GM23248 (cell line): ENCODE measurements at regions not wholly inside any gene's neighbourhood (a gene's known extent, or its start where the extent isn't known, plus 50 kb on each side); places are given as distances from the start of the nearest gene placed in this dataset.

Experiments used
- DNase-seq: peaks from one replicate; pipeline ENCODE4 v3.0.0-alpha.2; 2015
- H2AFZ ChIP-seq: fragments of 200-600 bp; sonication (generic); 2 replicates; pipeline ENCODE4 v1.6.1; 2016; ENCODE audit warnings: antibody characterized with exemption
- H3F3A ChIP-seq: fragments of 200-600 bp; sonication (generic); 2 replicates; pipeline ENCODE4 v1.6.1; 2016; ENCODE audit warnings: mild to moderate bottlenecking, antibody characterized with exemption, mixed run types; ENCODE audit not compliant: insufficient read depth
- H3K27ac ChIP-seq: fragments of 200-600 bp; sonication (generic); 2 replicates; pipeline ENCODE4 v1.5.1; 2016; ENCODE audit warnings: mild to moderate bottlenecking
- H3K27me3 ChIP-seq: fragments of 200-600 bp; sonication (generic); replicated peaks from 2 replicates; pipeline ENCODE4 v1.6.1; 2016; ENCODE audit warnings: mild to moderate bottlenecking; ENCODE audit not compliant: insufficient read depth
- H3K36me3 ChIP-seq: fragments of 200-600 bp; sonication (generic); 2 replicates; pipeline ENCODE4 v1.6.1; 2016; ENCODE audit warnings: low read depth, mild to moderate bottlenecking
- H3K4me1 ChIP-seq: fragments of 200-600 bp; sonication (generic); 2 replicates; pipeline ENCODE4 v1.6.1; 2016; ENCODE audit warnings: mild to moderate bottlenecking; ENCODE audit not compliant: insufficient read depth
- H3K4me2 ChIP-seq: fragments of 200-600 bp; sonication (generic); one replicate; pipeline ENCODE4 v1.6.1; 2016; ENCODE audit warnings: mild to moderate bottlenecking; ENCODE audit not compliant: unreplicated experiment
- H3K4me3 ChIP-seq: fragments of 200-600 bp; sonication (generic); 2 replicates; pipeline ENCODE4 v1.5.1; 2016; ENCODE audit warnings: mild to moderate bottlenecking
- H3K79me2 ChIP-seq: fragments of 200-600 bp; sonication (generic); 2 replicates; pipeline ENCODE4 v1.6.1; 2016; ENCODE audit warnings: mild to moderate bottlenecking; ENCODE audit not compliant: insufficient read depth
- H3K9ac ChIP-seq: fragments of 200-600 bp; sonication (generic); 2 replicates; pipeline ENCODE4 v1.6.1; 2016; ENCODE audit warnings: mild to moderate bottlenecking
- H3K9me2 ChIP-seq: fragments of 200-600 bp; sonication (generic); 2 replicates; pipeline ENCODE4 v1.6.1; 2016; ENCODE audit warnings: mixed run types, mild to moderate bottlenecking, moderate library complexity; ENCODE audit not compliant: insufficient read depth
- H3K9me3 ChIP-seq: fragments of 200-600 bp; sonication (generic); one replicate; pipeline ENCODE4 v1.6.1; 2017; ENCODE audit warnings: low read depth
- H4K20me1 ChIP-seq: fragments of 200-600 bp; sonication (generic); 2 replicates; pipeline ENCODE4 v1.6.0; 2016; ENCODE audit not compliant: insufficient read depth
- EZH2 ChIP-seq: fragments of 200-600 bp; sonication (generic); IDR thresholded peaks from 2 replicates; pipeline ENCODE4 v1.6.1; 2018; ENCODE audit warnings: antibody characterized with exemption, mild to moderate bottlenecking; ENCODE audit not compliant: insufficient read depth, poor library complexity, severe bottlenecking
- EZH2phosphoT487 ChIP-seq: fragments of 200-600 bp; sonication (generic); IDR thresholded peaks from 2 replicates; pipeline ENCODE4 v1.6.1; 2018; ENCODE audit warnings: antibody characterized with exemption, moderate library complexity, mild to moderate bottlenecking, low read depth; ENCODE audit not compliant: insufficient read depth
- WGBS, 2 experiments: methylation state at CpG; one replicate each; pipeline ENCODE4 v1.1.6; 2015 to 2017; ENCODE audit warnings: low lambda C conversion rate in 2 of 2, low coverage in 1 of 2; ENCODE audit errors: missing lambda C conversion rate in 2 of 2; 5-methylcytosine and 5-hydroxymethylcytosine counted together
- in situ Hi-C: fragments of 300-500 bp; cut with MboI; formaldehyde crosslinking; loops from 2 replicates; pipeline ENCODE4 v1.15.0; 2020

DNA sequence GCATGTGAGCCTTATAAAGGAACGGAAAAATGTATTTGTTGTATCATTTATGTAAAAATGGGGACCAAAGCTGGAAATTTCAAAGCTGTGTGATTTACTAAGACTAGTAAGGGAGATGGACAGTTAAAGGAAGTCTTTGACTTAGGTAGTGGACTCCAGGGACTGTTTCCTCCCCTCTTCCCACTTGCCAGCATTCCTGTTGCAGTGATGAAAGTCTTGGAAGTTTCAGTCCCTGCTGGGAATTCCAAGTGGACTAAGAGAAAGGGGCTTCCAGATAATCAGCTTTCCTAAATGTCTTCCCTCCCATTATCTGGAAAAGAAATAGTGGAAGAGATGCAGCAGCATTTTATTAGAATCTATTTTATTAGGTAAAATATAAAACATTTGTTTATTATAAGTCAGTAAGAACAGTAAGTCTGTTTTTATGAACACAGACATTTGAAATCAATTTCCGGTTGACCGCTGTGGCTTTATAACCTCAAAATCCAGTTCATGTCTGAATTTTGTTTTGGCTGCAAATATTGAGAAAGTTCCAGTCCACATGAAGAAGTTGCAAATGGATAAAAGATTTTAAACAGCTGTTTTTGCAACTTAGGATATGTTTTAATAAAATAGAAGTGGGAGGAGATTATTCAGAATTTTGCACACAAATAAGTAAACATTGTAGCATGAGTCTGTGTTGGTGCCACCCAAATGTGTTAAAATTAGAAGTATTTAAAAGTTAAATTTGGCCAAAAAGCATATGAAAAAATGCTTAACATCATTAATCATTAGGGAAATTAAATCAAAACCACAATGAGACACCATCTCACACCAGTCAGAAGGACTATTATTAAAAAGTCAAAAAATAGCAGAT is 141.8 kb downstream of the IL20RB start:
- no peaks in the 10 kb centered on the region for H3K9me2 ChIP-seq
- in situ Hi-C loops: loop anchor here (25.0 kb wide), 1 partner anchor 838 kb away; no protein-coding TSS in a partner anchor
- H2AFZ ChIP-seq: no peak overlapping the region
- H4K20me1 ChIP-seq: no peaks in the 10 kb centered on the region
- no peak overlapping the region for H3K4me3 ChIP-seq
- H3K27me3 ChIP-seq: peaks cover 4% of the 10 kb centered on the region; the same call in 1 of the 2 replicates
- no peak for DNase-seq
- H3K4me2 ChIP-seq: no peak overlapping the region
- no peaks in the 10 kb centered on the region for H3K4me1 ChIP-seq
- H3K27ac ChIP-seq: no peak overlapping the region
- no peaks in the 10 kb centered on the region for H3F3A ChIP-seq
- no peaks in the 10 kb centered on the region for H3K79me2 ChIP-seq
- H3K9ac ChIP-seq: no peak overlapping the region
- WGBS, 2 experiments: 19% methylated on average over 3 of the region's 3 CpGs
- TF ChIP-seq EZH2 (no peak), EZH2phosphoT487 (no peak)
- H3K36me3 ChIP-seq: no peaks in the 10 kb centered on the region
- H3K9me3 ChIP-seq: no peaks in the 10 kb centered on the region

- TF ChIP-seq EZH2: no peak
- no peak for TF ChIP-seq EZH2phosphoT487
- WGBS, 2 experiments: 33 to 39% methylated on average over 1 of the region's 1 CpG
- in situ Hi-C loops: loop anchor here (25.0 kb wide), 1 partner anchor 837 kb away; no protein-coding TSS in a partner anchor
Measured at GRCh38 chr3:137100326-137100725, 142.5 kb downstream of the IL20RB start.

DNA sequence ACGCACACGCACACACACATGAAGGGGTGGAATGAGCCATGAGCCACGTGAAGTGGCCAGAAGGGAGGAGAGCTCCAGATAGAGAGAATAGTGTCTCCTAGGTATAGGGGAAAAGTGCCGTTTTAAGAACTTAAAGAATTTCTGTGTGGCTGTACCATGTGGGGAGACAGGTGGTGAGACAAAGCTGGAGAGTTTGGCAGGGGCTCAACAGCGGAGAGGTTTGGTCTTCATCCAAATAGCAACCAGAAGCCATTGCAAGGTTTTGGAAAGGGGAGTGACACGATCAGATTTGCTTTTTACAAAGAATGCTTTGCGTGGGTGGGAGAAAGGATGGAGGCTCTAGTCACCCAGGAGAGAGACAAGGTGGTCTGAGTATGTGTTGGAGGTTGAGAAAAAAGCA is 146.0 kb downstream of the IL20RB start:
- H3K4me2 ChIP-seq: no peak overlapping the region
- H3F3A ChIP-seq: no peaks in the 10 kb centered on the region
- in situ Hi-C loops: loop anchor here (25.0 kb wide), 1 partner anchor 834 kb away; no protein-coding TSS in a partner anchor
- no peak for DNase-seq
- H3K36me3 ChIP-seq: no peaks in the 10 kb centered on the region
- H2AFZ ChIP-seq: no peak overlapping the region
- no peaks in the 10 kb centered on the region for H3K4me1 ChIP-seq
- H4K20me1 ChIP-seq: no peaks in the 10 kb centered on the region
- no peak overlapping the region for H3K9ac ChIP-seq
- no peak overlapping the region for H3K4me3 ChIP-seq
- H3K79me2 ChIP-seq: no peaks in the 10 kb centered on the region
- whole genome bisulfite sequencing, 2 experiments: 65 to 67% methylated on average over 7 of the region's 7 CpGs
- H3K27me3 ChIP-seq: peaks cover 12% of the 10 kb centered on the region; the same call in 1 of the 2 replicates
- no peak for TF ChIP-seq EZH2
- no peak overlapping the region for H3K27ac ChIP-seq
- no peaks in the 10 kb centered on the region for H3K9me2 ChIP-seq
- H3K9me3 ChIP-seq: no peaks in the 10 kb centered on the region

More at GRCh38 chr3:137100326-137100725, 142.5 kb downstream of the IL20RB start:
- H3K4me2 ChIP-seq: no peak overlapping the region
- H3K9ac ChIP-seq: no peak overlapping the region
- no peak overlapping the region for H2AFZ ChIP-seq
- no peaks in the 10 kb centered on the region for H4K20me1 ChIP-seq
- no peak for DNase-seq
- no peaks in the 10 kb centered on the region for H3K36me3 ChIP-seq
- H3K9me2 ChIP-seq: no peaks in the 10 kb centered on the region
- H3K27ac ChIP-seq: no peak overlapping the region
- peaks cover 4% of the 10 kb centered on the region; the same call in 1 of the 2 replicates for H3K27me3 ChIP-seq
- H3K4me1 ChIP-seq: no peaks in the 10 kb centered on the region
- H3K4me3 ChIP-seq: no peak overlapping the region
- H3K79me2 ChIP-seq: no peaks in the 10 kb centered on the region
- no peaks in the 10 kb centered on the region for H3K9me3 ChIP-seq
- H3F3A ChIP-seq: no peaks in the 10 kb centered on the region

DNA sequence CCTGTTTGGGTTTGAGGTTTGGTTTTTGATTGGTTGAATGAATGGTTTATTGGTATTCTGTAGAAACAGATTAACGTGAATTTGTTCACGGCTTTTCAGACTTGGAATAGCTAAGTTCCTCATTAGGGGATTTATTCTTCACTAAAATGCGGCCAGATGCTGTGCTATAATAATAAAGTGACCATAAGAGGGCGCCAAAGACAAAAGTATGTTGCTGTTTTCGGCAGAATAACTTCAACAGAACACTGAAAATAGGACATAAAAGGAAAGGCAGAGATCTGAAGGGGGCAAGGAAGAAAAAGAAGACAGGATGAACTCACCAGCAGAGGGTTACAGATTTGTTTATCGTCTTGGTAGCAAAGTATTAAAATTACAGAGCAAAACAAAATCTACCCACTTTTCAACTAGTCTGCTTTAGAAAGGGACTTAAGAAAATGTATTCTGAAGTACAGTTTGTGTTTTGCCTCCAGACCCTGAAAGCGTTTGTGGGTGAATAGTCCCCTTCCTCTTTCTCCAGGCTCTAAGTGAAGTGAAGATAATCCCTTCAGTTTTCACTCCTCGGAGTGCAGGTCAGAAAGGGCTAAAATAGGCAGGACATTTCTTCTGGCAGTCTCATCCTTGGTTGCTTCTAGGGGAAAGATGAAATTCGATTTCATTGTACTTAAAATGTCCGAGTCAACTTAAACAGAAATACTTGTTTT is 147.6 kb downstream of the IL20RB start:
- peak overlapping the region; percentile 44 for H2AFZ ChIP-seq
- no peaks in the 10 kb centered on the region for H3F3A ChIP-seq
- H3K9me2 ChIP-seq: no peaks in the 10 kb centered on the region
- TF ChIP-seq EZH2phosphoT487 (no peak), EZH2 (no peak)
- no peaks in the 10 kb centered on the region for H3K4me1 ChIP-seq
- H3K4me2 ChIP-seq: peak overlapping the region; percentile 8
- H3K27ac ChIP-seq: no peak overlapping the region
- H3K79me2 ChIP-seq: no peaks in the 10 kb centered on the region
- 9 to 10% methylated on average over 10 of the region's 10 CpGs for WGBS, 2 experiments
- H4K20me1 ChIP-seq: no peaks in the 10 kb centered on the region
- no peaks in the 10 kb centered on the region for H3K9me3 ChIP-seq
- no peak overlapping the region for H3K4me3 ChIP-seq
- in situ Hi-C loops: loop anchor here (25.0 kb wide), 1 partner anchor 832 kb away; no protein-coding TSS in a partner anchor
- peaks cover 12% of the 10 kb centered on the region; the same call in 1 of the 2 replicates for H3K27me3 ChIP-seq
- no peak overlapping the region for H3K9ac ChIP-seq
- H3K36me3 ChIP-seq: no peaks in the 10 kb centered on the region
- DNase-seq: peak; percentile 76
